Activated T-helper 2 cell treated with anti-CD3 and anti-CD28 coated beads, Interferon-gamma antibody, Interleukin-2, Interleukin-4, amounts not matched to agents 10 μg/mL and 5 μg/mL and 100 μg/mL, durations not matched to agents 14 hours and 24 hours and 36 hours (primary cell): ENCODE measurements at regions not wholly inside any gene's neighbourhood (a gene's known extent, or its start where the extent isn't known, plus 50 kb on each side); places are given as distances from the start of the nearest gene placed in this dataset.
"Not testable (repeated sequence)": the region's sequence is repeated elsewhere in the genome, so short reads cannot be mapped to it uniquely, and the experiment has no call there.

ENCODE experiments used
- DNase-seq: peaks from one replicate; pipeline ENCODE4 v3.0.0; 2021; ENCODE audit warnings: low spot score
- H3K27ac Mint-ChIP-seq: one replicate; pipeline ENCODE4 v1.8.0; 2021; ENCODE audit warnings: mixed read lengths
- H3K27me3 Mint-ChIP-seq: one replicate; pipeline ENCODE4 v1.8.0; 2021; ENCODE audit warnings: low read depth, mixed read lengths
- H3K36me3 Mint-ChIP-seq: one replicate; pipeline ENCODE4 v1.8.0; 2021; ENCODE audit warnings: low read depth, mixed read lengths
- H3K4me1 Mint-ChIP-seq: one replicate; pipeline ENCODE4 v1.8.0; 2021; ENCODE audit warnings: low read depth, mixed read lengths
- H3K4me3 Mint-ChIP-seq: one replicate; pipeline ENCODE4 v1.8.0; 2021; ENCODE audit warnings: low read depth, mild to moderate bottlenecking, moderate library complexity, mixed read lengths
- H3K9me3 Mint-ChIP-seq: one replicate; pipeline ENCODE4 v1.8.0; 2021; ENCODE audit warnings: mixed read lengths
- intact Hi-C: fragments of 100-400 bp; cut with micrococcal nuclease; formaldehyde crosslinking; loops from one replicate; pipeline ENCODE4 v1.15.1; 2023

DNA sequence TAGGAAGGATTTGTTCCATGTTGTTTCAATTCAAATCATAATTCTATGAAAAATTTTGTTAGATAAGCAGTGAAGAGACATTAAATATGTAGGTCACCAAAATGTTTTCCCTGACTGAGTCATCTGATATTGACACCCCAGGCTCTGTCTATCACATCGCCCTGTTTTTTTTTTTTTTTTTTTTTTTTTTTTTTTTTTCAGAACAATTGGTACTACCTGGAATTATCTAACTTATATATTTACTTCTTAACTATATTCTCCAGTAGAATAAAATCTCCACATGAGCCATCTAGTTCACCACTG lies 97.8 kb upstream of the KRAS start:
- H3K27ac Mint-ChIP-seq = no peak overlapping the region
- H3K36me3 Mint-ChIP-seq = no peaks in the 10 kb centered on the region

DNA sequence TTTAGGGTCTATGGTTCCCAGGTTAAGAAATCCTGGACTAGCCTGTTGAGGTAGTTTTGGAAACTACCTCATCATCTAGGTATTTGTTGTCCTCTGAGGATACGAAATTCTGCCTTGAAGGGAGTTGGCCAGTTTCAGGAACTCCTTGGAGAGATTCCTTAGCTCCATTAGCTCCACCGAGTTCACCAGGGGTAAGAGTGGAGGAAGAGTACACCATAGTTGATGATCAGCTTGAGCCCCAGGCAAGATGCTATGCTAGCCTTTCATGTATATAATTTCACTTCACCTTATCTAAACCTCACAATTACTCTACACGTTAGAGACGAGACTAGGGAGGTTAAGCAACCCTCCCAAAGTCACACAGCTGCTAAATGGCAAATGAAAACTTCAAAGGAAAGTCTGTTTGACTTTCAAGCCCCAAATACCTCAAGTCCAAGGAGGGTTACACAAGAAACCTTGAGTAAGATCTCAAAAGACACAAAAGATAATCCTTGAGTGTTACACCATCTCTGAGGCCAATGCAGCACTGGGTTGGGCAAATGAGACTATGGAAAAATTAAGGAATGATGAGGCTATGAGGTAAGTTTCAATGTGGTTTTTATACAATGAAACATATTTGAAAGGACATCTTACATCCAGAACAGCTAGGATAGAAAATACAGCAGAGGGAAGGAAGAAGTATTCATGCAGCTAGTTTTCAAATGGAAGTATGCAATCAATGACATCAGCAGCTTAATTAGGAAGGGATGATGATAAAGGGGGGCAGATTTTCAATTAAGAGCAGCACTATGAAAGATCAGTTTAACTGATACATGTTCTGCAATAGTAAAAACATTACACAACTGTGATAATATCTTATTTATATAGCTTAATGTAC lies 97.2 kb upstream of the KRAS start:
- Mint-ChIP-seq H3K4me3 (no peak overlapping the region), H3K9me3 (no peaks in the 10 kb centered on the region), H3K36me3 (no peaks in the 10 kb centered on the region), H3K27me3 (peaks cover 7% of the 10 kb centered on the region), H3K4me1 (peaks cover 25% of the 10 kb centered on the region), H3K27ac (no peak overlapping the region)
- DNase-seq = no peak
- intact Hi-C loops = no loop called here

More for the DNA sequence above, 97.8 kb upstream of the KRAS start:
- peaks cover 26% of the 10 kb centered on the region for H3K4me1 Mint-ChIP-seq
- H3K4me3 Mint-ChIP-seq = no peak overlapping the region
- H3K9me3 Mint-ChIP-seq = no peaks in the 10 kb centered on the region
- H3K27me3 Mint-ChIP-seq = peaks cover 10% of the 10 kb centered on the region
- DNase-seq = no peak
- intact Hi-C loops = no loop called here

DNA sequence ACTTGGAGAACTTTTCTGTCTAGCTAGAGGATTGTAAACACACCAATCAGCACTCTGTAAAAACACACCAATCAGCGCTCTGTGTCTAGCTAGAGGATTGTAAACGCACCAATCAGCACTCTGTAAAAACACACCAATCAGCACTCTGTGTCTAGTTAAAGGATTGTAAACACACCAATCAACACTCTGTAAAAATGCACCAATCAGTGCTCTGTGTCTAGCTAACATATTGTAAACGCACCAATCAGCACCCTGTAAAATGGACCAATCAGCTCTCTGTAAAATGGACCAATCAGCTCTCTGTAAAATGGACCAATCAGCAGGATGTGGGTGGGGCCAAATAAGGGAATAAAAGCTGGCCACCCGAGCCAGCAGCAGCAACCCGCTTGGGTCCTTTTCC lies 91.1 kb upstream of the KRAS start:
- H3K27ac Mint-ChIP-seq, DNase-seq, intact Hi-C loops, H3K36me3 Mint-ChIP-seq, H3K4me3 Mint-ChIP-seq, H3K4me1 Mint-ChIP-seq: not testable (repeated sequence)
- Mint-ChIP-seq H3K9me3 (peaks cover 14% of the 10 kb centered on the region), H3K27me3 (peaks cover 23% of the 10 kb centered on the region)

DNA sequence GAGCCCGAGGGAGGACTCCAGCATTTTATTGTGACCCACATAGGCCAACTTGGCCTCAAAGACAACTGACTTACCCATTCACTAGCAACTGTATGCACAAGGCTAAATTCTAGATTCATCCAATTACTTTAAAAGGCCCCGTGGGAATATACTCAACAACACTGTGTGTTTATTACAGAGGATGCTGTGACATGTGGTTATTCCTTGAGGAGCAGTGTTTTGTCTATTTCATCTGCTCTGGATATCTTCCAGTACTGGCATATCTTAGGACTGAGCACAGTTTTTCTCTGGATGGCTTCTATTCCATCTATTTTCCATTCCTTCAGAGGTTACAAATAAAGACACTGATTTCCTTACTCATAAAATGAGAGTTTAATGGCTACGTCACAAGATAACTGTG lies 87.2 kb upstream of the KRAS start:
- Mint-ChIP-seq H3K4me1 (peaks cover 11% of the 10 kb centered on the region), H3K27me3 (peaks cover 39% of the 10 kb centered on the region), H3K9me3 (peaks cover 14% of the 10 kb centered on the region), H3K4me3 (no peak overlapping the region), H3K36me3 (no peaks in the 10 kb centered on the region), H3K27ac (no peak overlapping the region)
- no peak for DNase-seq
- intact Hi-C loops = no loop called here

DNA sequence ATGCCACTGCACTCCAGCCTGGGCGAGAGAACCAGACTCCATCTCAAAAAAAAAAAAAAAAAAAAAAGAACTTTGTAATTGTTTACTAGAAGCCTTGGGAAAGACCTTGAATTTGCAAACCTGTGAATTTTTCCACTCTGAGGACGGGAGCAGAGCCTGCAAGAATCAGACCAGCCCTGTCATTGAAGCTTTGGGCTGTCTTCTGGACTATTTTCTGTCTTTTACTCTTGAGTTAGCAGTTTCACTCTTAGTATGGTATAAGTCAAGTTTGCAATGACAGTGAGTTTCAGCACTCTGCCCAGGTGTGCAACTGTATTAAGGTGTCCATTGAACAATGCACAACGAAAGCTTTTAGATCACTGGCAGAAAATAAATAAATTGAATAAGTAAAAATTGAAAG lies 81.4 kb upstream of the KRAS start:
- Mint-ChIP-seq H3K27me3 (peaks cover 54% of the 10 kb centered on the region), H3K4me1 (peaks cover 21% of the 10 kb centered on the region), H3K27ac (no peak overlapping the region), H3K9me3 (no peaks in the 10 kb centered on the region), H3K36me3 (no peaks in the 10 kb centered on the region), H3K4me3 (no peak overlapping the region)
- DNase-seq = no peak
- intact Hi-C loops = loop anchor here (2.0 kb wide), 1 partner anchor 33 kb away; no protein-coding TSS in a partner anchor

DNA sequence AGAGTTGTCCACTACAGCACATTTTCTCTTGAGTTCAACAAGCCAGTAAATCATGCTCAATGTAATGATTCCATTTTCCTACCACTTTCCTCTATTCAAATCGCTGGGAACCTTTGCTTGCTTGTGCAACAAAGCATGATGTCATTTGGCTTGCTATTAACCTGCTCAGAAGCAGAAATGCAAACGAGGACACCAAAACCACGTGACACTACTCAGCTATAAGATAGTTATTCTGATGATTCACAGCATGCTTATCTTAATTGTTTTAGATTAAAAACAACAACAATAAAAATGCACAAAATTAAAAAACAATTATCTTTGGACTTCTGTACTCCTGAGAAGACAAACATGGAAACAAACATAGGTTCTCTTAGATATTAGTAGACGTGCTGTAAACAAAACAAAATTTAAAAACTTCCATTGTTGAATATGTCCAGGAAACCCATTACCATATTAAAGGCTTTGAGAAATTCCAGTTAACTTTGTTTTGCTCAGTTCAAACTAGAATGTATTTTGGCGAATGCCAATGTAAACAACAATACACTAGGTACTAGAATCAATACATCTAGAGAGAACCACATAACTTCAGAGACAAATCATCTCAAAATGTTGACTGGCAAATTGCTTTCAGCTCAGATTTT lies 77.5 kb upstream of the KRAS start:
- Mint-ChIP-seq H3K27ac (no peak overlapping the region), H3K4me3 (no peak overlapping the region), H3K4me1 (peaks cover 20% of the 10 kb centered on the region), H3K9me3 (no peaks in the 10 kb centered on the region), H3K27me3 (peaks cover 40% of the 10 kb centered on the region), H3K36me3 (no peaks in the 10 kb centered on the region)
- intact Hi-C loops = no loop called here
- DNase-seq = no peak

DNA sequence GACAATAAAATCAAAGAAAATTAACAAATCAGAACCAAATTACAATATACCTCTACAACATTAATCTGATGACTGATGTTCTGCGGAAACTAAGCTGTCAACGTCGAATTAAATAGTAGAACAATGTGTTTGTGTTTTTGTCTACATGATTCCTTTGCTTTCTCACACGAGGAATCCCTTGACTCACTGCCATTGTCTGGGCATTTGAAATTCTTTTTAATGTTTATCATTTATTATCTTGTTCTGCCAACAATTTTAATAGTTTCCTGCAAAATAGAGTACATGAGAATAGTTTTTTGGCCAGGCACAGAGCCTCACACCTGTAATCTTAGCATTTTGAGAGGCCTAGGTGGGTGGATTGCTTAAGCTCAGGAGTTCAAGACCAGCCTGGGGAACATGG lies 76.6 kb upstream of the KRAS start:
- H3K27me3 Mint-ChIP-seq = peaks cover 36% of the 10 kb centered on the region
- intact Hi-C loops = no loop called here
- no peaks in the 10 kb centered on the region for H3K9me3 Mint-ChIP-seq
- H3K4me3 Mint-ChIP-seq = no peak overlapping the region
- H3K4me1 Mint-ChIP-seq = peaks cover 24% of the 10 kb centered on the region
- no peaks in the 10 kb centered on the region for H3K36me3 Mint-ChIP-seq
- DNase-seq = no peak
- no peak overlapping the region for H3K27ac Mint-ChIP-seq

DNA sequence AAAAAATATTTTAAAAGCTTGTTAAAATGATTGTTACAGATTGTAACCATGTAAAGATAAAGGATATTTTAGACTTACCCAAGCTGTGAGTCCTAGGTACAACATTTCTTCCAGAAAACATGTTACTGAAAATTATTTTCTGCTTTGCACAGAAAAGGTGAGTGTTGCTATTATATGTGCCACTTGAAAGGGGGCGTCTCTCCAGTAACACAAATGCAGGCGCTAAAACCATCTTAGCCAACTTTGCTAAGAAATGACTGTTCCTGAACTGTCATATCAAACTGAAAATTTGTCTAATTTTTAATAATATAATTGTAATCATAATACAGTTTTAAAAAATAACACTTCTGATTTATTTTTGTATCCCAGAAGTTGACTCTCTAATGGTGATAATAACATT lies 75.6 kb upstream of the KRAS start:
- no peak overlapping the region for H3K27ac Mint-ChIP-seq
- DNase-seq = no peak
- intact Hi-C loops = no loop called here
- peaks cover 30% of the 10 kb centered on the region for H3K27me3 Mint-ChIP-seq
- no peaks in the 10 kb centered on the region for H3K9me3 Mint-ChIP-seq
- peaks cover 30% of the 10 kb centered on the region for H3K4me1 Mint-ChIP-seq
- H3K4me3 Mint-ChIP-seq = no peak overlapping the region
- no peaks in the 10 kb centered on the region for H3K36me3 Mint-ChIP-seq

DNA sequence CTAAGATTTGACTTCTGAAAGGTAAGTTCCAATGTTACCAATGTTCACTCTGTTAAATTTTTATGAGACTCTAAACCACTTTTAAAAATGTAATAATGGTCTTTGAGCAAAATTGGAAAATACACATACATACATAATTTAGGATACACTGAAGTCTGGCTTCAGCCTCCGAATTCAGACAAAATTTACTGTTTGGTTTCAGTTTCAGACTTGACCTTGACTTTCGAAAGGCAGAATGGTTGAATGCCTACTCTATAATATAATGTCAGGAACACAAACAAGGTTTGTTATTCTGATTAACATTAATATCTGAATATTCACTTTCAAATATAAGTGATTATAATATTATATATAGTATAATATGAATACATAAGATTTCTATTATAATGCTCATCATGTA lies 74.1 kb upstream of the KRAS start:
- Mint-ChIP-seq H3K4me3 (no peak overlapping the region), H3K9me3 (no peaks in the 10 kb centered on the region), H3K27me3 (peaks cover 16% of the 10 kb centered on the region), H3K4me1 (peaks cover 45% of the 10 kb centered on the region), H3K36me3 (no peaks in the 10 kb centered on the region), H3K27ac (no peak overlapping the region)
- no peak for DNase-seq
- intact Hi-C loops = loop anchor here (5.0 kb wide), 3 partner anchors 128 to 488 kb away; partner anchors contain the start of genes DNAI7 and ETFRF1

DNA sequence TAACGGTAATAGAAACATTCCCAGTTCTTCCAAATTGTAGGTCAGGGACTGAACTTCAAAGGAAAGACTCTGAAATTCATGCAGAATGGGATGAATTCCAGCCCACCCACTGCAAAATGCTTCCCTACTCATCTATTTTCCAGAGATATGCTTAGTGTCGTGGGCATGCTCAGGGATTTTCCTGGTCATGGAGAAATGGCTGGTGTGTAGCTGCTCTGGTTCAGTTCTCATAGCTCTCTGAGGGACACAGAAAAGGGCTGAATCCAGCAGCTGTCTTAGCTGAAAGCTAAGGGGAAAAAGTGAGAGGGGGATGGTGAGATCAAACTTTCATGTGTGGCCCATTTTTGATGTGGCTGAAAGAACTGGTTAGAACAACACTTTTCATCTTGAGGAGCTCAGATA lies 72.9 kb upstream of the KRAS start:
- Mint-ChIP-seq H3K4me1 (peaks cover 50% of the 10 kb centered on the region), H3K36me3 (no peaks in the 10 kb centered on the region), H3K27ac (no peak overlapping the region), H3K4me3 (no peak overlapping the region), H3K9me3 (no peaks in the 10 kb centered on the region), H3K27me3 (peaks cover 13% of the 10 kb centered on the region)
- no peak for DNase-seq
- intact Hi-C loops = loop anchor here (1.0 to 5.0 kb wide), 5 partner anchors 10 to 486 kb away; partner anchors contain the start of genes DNAI7 and ETFRF1

DNA sequence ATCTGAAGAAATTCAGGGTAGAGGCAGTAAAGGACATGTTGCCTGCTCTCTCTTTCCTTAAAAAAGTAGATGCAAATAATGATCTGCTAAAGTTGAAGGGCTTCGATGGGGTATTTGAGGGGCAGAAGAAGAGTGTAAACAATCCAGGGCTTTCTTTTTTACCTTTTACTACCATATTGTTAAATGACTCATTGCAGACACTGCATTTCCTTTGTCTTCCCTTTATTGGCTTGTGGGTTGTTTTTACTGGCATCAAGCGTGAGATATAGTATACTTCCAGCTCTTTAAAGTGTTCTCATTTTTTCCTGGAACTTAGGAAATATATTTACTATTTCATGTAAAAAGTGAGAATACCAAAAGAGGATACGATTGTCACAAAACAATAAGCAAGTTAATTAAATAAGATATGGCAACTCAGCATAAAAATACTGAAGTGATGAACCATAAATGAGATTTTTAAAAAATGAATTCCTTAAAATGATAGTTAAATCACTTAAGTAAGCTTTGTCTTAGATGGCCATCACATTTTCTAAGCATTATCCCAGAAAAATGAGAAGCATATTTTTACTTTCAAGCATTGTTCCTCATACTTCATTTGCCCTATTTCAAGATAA lies 72.3 kb upstream of the KRAS start:
- intact Hi-C loops = loop anchor here (1.0 to 5.0 kb wide), 5 partner anchors 10 to 486 kb away; partner anchors contain the start of genes DNAI7 and ETFRF1
- H3K4me1 Mint-ChIP-seq = peaks cover 48% of the 10 kb centered on the region
- no peaks in the 10 kb centered on the region for H3K9me3 Mint-ChIP-seq
- H3K36me3 Mint-ChIP-seq = no peaks in the 10 kb centered on the region
- peak overlapping the region; percentile 74 for H3K27ac Mint-ChIP-seq
- H3K27me3 Mint-ChIP-seq = peaks cover 8% of the 10 kb centered on the region
- H3K4me3 Mint-ChIP-seq = peak overlapping the region; percentile 69
- DNase-seq = no peak

DNA sequence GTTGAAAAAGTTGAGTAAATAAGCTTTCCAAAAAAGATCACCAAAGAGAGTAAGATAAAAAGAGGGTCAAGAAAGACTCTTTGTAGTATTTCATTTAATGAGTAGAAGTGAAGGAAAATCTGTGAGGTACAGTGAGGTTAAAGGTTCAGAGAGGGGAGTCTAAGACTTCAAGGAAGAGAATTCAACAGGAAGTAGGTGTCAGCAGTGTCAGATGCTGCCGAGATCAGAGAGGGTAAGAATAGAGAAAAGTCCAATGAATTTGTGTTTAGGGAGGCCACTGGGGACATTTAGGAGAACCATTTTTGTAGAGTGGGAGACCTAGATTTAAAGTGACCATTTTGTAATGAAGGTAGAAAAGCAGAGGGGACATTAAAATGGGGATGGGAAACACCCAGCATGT lies 71.6 kb upstream of the KRAS start:
- H3K27ac Mint-ChIP-seq = peak overlapping the region; percentile 74
- no peaks in the 10 kb centered on the region for H3K36me3 Mint-ChIP-seq
- H3K9me3 Mint-ChIP-seq = no peaks in the 10 kb centered on the region
- intact Hi-C loops = loop anchor here (2.0 to 5.0 kb wide), 4 partner anchors 50 to 485 kb away; partner anchors contain the start of genes DNAI7 and ETFRF1
- DNase-seq = no peak
- H3K27me3 Mint-ChIP-seq = peaks cover 8% of the 10 kb centered on the region
- peaks cover 46% of the 10 kb centered on the region for H3K4me1 Mint-ChIP-seq
- peak overlapping the region; percentile 69 for H3K4me3 Mint-ChIP-seq

DNA sequence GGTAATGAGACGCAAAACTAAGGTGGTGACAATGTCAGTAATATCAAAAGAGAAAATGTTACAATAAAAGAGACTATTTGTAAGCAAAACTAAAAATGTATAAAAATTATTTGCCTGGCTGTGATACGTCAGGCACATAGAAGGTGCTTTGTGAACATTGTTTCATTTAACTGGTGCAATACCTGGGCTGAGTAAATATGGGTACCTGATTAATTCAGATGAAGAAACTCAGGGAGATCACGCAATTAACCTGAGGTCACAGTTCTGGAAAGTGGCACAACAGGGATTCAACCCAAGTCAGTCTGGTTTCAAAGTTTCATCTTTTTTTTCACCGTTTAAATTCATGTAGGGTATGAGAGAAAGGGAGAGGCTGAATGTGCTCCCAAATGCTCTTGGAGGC lies 71.0 kb upstream of the KRAS start:
- H3K36me3 Mint-ChIP-seq = no peaks in the 10 kb centered on the region
- H3K27me3 Mint-ChIP-seq = peaks cover 12% of the 10 kb centered on the region
- H3K27ac Mint-ChIP-seq = no peak overlapping the region
- no peaks in the 10 kb centered on the region for H3K9me3 Mint-ChIP-seq
- H3K4me1 Mint-ChIP-seq = peaks cover 46% of the 10 kb centered on the region
- no peak for DNase-seq
- no peak overlapping the region for H3K4me3 Mint-ChIP-seq
- intact Hi-C loops = loop anchor here (2.0 to 5.0 kb wide), 4 partner anchors 51 to 484 kb away; partner anchors contain the start of genes DNAI7 and ETFRF1
